Esophagus squamous epithelium (tissue), 5 donors: ENCODE measurements at regions not wholly inside any gene's neighbourhood (a gene's known extent, or its start where the extent isn't known, plus 50 kb on each side); places are given as distances from the start of the nearest gene placed in this dataset.
"Not testable (repeated sequence)": the region's sequence is repeated elsewhere in the genome, so short reads cannot be mapped to it uniquely, and the experiment has no call there.

Source experiments
- DNase-seq: peaks from one replicate; lab custom pipeline; 2025; lab: John Stamatoyannopoulos, UW
- H3K27ac ChIP-seq, 4 donors: fragments of 200-600 bp; sonication (generic); one replicate each; pipeline ENCODE4 v1.5.1; 2016 to 2019; ENCODE audit warnings: mild to moderate bottlenecking in 1 of 4
- H3K27me3 ChIP-seq, 4 donors: fragments of 200-600 bp; sonication (generic); 1 replicate in 3 of 4; 2 replicates in 1 of 4; pipeline versions ENCODE4 v1.5.1 to v1.6.0; 2017 to 2021; ENCODE audit warnings: antibody characterized with exemption in 1 of 4
- H3K36me3 ChIP-seq, 3 donors: fragments of 200-600 bp; sonication (generic); one replicate each; pipeline ENCODE4 v1.5.1; 2016 to 2019
- H3K4me1 ChIP-seq, 3 donors: fragments of 200-600 bp; sonication (generic); one replicate each; pipeline ENCODE4 v1.5.1; 2017 to 2019
- H3K4me3 ChIP-seq, 4 donors: fragments of 200-600 bp; sonication (generic); 1 replicate in 3 of 4; 2 replicates in 1 of 4; pipeline ENCODE4 v1.5.1; 2016 to 2019; ENCODE audit warnings: mild to moderate bottlenecking in 2 of 4, moderate library complexity in 1 of 4
- H3K9me3 ChIP-seq, 3 donors: fragments of 200-600 bp; sonication (generic); one replicate each; pipeline ENCODE4 v1.5.1; 2016 to 2019
- POLR2A ChIP-seq, 4 donors: fragments of 450-650 bp; IDR thresholded peaks; one replicate each; pipeline ENCODE4 v1.6.1; 2017; ENCODE audit warnings: antibody characterized with exemption in 4 of 4, mild to moderate bottlenecking in 4 of 4, moderate library complexity in 3 of 4
- WGBS, 2 donors: methylation state at CpG; one replicate each; pipeline ENCODE4 v1.1.5; 2018; 5-methylcytosine and 5-hydroxymethylcytosine counted together
- intact Hi-C: fragments of 100-400 bp; cut with DNase I; formaldehyde crosslinking; loops from one replicate; pipeline ENCODE4 v1.15.0; 2022
- TF ChIP-seq, protein P1 (sequence below), 6 experiments: fragments of 450-650 bp in 4 of 6; fragments of 200-600 bp in 2 of 6; sonication (generic) in 2 of 6; IDR thresholded peaks; one replicate each; pipeline ENCODE4 v1.5.1; 2016 to 2019; ENCODE audit warnings: antibody characterized with exemption in 6 of 6, mild to moderate bottlenecking in 4 of 6, moderate library complexity in 4 of 6
- donor health status: DM: yes; HTN: yes; CAD: no.

DNA sequence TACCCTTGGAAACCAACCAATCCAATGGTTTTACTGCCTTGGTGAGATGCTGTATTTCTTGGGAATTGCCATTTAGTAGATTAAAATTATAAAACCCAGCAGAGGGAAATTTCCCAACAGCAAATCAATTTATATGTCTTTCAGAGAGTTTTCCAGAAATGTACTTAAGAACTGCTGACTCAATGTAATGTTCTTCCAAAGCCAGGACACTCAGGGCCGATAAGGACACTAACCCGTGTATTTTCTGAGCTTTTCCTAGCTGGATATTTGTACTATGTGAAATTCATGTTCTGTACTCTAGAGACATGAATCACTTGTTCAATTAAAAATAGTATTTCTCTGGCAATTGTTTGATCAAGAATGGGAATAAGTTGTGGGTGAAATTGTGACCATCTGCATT lies 121.4 kb downstream of the KCNJ2 start:
- TF ChIP-seq POLR2A (IDR thresholded peaks at IDR 0.05): no peak
- TF ChIP-seq, protein P1, sequence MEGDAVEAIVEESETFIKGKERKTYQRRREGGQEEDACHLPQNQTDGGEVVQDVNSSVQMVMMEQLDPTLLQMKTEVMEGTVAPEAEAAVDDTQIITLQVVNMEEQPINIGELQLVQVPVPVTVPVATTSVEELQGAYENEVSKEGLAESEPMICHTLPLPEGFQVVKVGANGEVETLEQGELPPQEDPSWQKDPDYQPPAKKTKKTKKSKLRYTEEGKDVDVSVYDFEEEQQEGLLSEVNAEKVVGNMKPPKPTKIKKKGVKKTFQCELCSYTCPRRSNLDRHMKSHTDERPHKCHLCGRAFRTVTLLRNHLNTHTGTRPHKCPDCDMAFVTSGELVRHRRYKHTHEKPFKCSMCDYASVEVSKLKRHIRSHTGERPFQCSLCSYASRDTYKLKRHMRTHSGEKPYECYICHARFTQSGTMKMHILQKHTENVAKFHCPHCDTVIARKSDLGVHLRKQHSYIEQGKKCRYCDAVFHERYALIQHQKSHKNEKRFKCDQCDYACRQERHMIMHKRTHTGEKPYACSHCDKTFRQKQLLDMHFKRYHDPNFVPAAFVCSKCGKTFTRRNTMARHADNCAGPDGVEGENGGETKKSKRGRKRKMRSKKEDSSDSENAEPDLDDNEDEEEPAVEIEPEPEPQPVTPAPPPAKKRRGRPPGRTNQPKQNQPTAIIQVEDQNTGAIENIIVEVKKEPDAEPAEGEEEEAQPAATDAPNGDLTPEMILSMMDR (IDR thresholded peaks at IDR 0.05): no peak
- Histone ChIP-seq H3K36me3 (no peaks in the 10 kb centered on the region), H3K27me3 (no peaks in the 10 kb centered on the region), H3K9me3 (no peaks in the 10 kb centered on the region), H3K4me3 (no peak overlapping the region), H3K27ac (no peak overlapping the region), H3K4me1 (peaks cover 0 to 11% (median 0%) of the 10 kb centered on the region in 3 donors)
- intact Hi-C loops: no loop called here
- DNase-seq: no peak
- 80 to 85% methylated on average over 2 of the region's 2 CpGs for WGBS, 2 donors

GRCh38 chr17:70292366-70292765 lies 123.0 kb downstream of the KCNJ2 start:
- no peak overlapping the region for H3K27ac ChIP-seq
- H3K4me3 ChIP-seq: no peak overlapping the region
- H3K9me3 ChIP-seq: no peaks in the 10 kb centered on the region
- intact Hi-C loops: no loop called here
- peaks cover 0 to 11% (median 0%) of the 10 kb centered on the region in 3 donors for H3K4me1 ChIP-seq
- WGBS, 2 donors: 56 to 63% methylated on average over 1 of the region's 1 CpG
- no peak for DNase-seq
- no peak for TF ChIP-seq POLR2A (IDR thresholded peaks at IDR 0.05)
- TF ChIP-seq, protein P1 (IDR thresholded peaks at IDR 0.05): no peak
- no peaks in the 10 kb centered on the region for H3K27me3 ChIP-seq
- H3K36me3 ChIP-seq: no peaks in the 10 kb centered on the region

DNA sequence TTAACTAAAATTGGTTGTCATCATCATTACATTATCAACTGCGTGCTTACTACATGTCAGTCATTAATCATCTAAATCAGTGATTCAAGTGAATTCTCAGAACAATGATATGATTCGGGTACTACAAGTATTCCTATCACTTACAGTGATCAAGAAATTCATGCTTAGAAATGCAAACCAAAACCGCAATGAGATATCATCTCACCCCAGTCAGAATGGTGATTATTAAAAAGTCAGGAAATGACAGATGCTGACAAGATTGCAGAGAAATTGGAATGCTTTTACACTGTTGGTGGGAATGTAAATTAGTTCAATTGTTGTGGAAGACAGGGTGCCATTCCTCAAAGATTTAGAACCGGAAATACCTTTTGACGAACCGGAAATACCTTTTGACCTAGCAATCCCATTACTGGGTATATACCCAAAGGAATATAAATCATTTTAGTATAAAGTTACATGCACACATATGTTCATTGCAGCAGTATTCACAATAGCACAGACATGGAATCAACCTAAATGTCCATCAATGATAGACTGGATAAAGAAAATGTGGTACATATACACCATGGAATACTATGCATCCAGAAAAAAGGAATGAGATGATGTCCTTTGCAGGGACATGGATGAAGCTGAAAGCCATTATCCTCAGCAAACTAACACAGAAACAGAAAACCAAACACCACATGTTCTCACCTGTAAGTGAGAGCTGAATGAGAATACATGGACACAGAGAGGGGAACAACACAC lies 124.4 kb downstream of the KCNJ2 start:
- H3K4me1 ChIP-seq, DNase-seq, H3K9me3 ChIP-seq, H3K27ac ChIP-seq, intact Hi-C loops, H3K4me3 ChIP-seq, H3K27me3 ChIP-seq, H3K36me3 ChIP-seq: not testable (repeated sequence)
- 74 to 86% methylated on average over 6 of the region's 6 CpGs for WGBS, 2 donors

- intact Hi-C loops: no loop called here
- Histone ChIP-seq H3K36me3 (no peaks in the 10 kb centered on the region), H3K27me3 (no peaks in the 10 kb centered on the region), H3K4me1 (no peaks in the 10 kb centered on the region), H3K27ac (no peak overlapping the region), H3K4me3 (no peak overlapping the region), H3K9me3 (no peaks in the 10 kb centered on the region)
- no peak for DNase-seq
- 7 to 9% methylated on average over 1 of the region's 1 CpG for WGBS, 2 donors
- no peak for TF ChIP-seq POLR2A (IDR thresholded peaks at IDR 0.05)
- TF ChIP-seq, protein P1 (IDR thresholded peaks at IDR 0.05): no peak
These were observed 126.0 kb downstream of the KCNJ2 start for GRCh38 chr17:70295329-70295728.

DNA sequence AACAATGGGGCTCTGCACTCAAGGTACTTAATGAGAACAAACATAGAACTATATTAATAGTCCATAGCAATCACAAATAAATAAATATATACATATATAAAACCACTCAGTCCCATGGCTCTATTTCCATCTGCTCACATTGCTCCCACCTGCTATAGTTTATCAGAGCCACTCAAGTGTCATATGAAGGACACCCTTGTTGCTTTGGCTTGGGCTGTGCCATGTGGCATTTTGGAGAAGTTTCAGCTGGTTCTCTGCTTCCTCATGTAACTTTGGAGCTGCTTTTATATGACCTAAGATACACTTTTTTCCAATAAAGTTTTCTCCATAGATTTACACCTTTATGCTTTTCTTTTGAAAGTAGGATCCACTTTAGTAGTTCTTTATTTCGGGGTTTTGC lies 126.4 kb downstream of the KCNJ2 start:
- no peak overlapping the region for H3K27ac ChIP-seq
- H3K4me3 ChIP-seq: no peak overlapping the region
- no peak for DNase-seq
- no peaks in the 10 kb centered on the region for H3K9me3 ChIP-seq
- no peaks in the 10 kb centered on the region for H3K27me3 ChIP-seq
- H3K36me3 ChIP-seq: no peaks in the 10 kb centered on the region
- no peaks in the 10 kb centered on the region for H3K4me1 ChIP-seq
- intact Hi-C loops: no loop called here
- TF ChIP-seq, protein P1 (IDR thresholded peaks at IDR 0.05): no peak
- no peak for TF ChIP-seq POLR2A (IDR thresholded peaks at IDR 0.05)
- 75 to 88% methylated on average over 1 of the region's 1 CpG for WGBS, 2 donors
